HG03520 (cell line): ENCODE measurements at regions not wholly inside any gene's neighbourhood (a gene's known extent, or its start where the extent isn't known, plus 50 kb on each side); places are given as distances from the start of the nearest gene placed in this dataset.
"Not testable (repeated sequence)": the region's sequence is repeated elsewhere in the genome, so short reads cannot be mapped to it uniquely, and the experiment has no call there.

Experiments
- ATAC-seq: cut with Tn5 transposase; IDR thresholded peaks from one replicate; pipeline ENCODE4 v1.9.1; 2021; ENCODE audit warnings: mild to moderate bottlenecking, moderate library complexity; ENCODE audit not compliant: unreplicated experiment

GRCh38 chr10:53543410-53543809 is 770.8 kb upstream of the MBL2 start:
- no peak for ATAC-seq

- no peak for ATAC-seq
Measured at GRCh38 chr10:53537508-53537907, 764.9 kb upstream of the MBL2 start.

GRCh38 chr10:53536322-53536721 is 763.7 kb upstream of the MBL2 start:
- no peak for ATAC-seq

- no peak for ATAC-seq
Measured at GRCh38 chr10:53534428-53534827, 761.8 kb upstream of the MBL2 start.

- no peak for ATAC-seq
Measured at GRCh38 chr10:53528974-53529373, 756.4 kb upstream of the MBL2 start.

GRCh38 chr10:53521046-53521445 is 748.5 kb upstream of the MBL2 start:
- ATAC-seq: no peak

- no peak for ATAC-seq
Measured at GRCh38 chr10:53508197-53508596, 735.6 kb upstream of the MBL2 start.

- not testable (repeated sequence) for ATAC-seq
Measured at GRCh38 chr10:53504492-53504891, 731.9 kb upstream of the MBL2 start.

GRCh38 chr10:53491774-53492173 is 719.2 kb upstream of the MBL2 start:
- ATAC-seq: no peak

- ATAC-seq: no peak
Measured at GRCh38 chr10:53490553-53490952, 718.0 kb upstream of the MBL2 start.

- ATAC-seq: no peak
Measured at GRCh38 chr10:53489335-53490182, 717.0 kb upstream of the MBL2 start.

- no peak for ATAC-seq
Measured at GRCh38 chr10:53487019-53487983, 714.7 kb upstream of the MBL2 start.

- ATAC-seq: not testable (repeated sequence)
Measured at GRCh38 chr10:53485422-53485821, 712.8 kb upstream of the MBL2 start.

GRCh38 chr10:53479365-53479764 is 706.8 kb upstream of the MBL2 start:
- ATAC-seq: no peak

- ATAC-seq: no peak
Measured at GRCh38 chr10:53477313-53477675, 704.7 kb upstream of the MBL2 start.

- no peak for ATAC-seq
Measured at GRCh38 chr10:53476650-53477312, 704.2 kb upstream of the MBL2 start.

GRCh38 chr10:53469383-53469782 is 696.8 kb upstream of the MBL2 start:
- no peak for ATAC-seq

GRCh38 chr10:53463539-53463938 is 691.0 kb upstream of the MBL2 start:
- no peak for ATAC-seq

- no peak for ATAC-seq
Measured at GRCh38 chr10:53458007-53458406, 685.4 kb upstream of the MBL2 start.

GRCh38 chr10:53453196-53453595 is 680.6 kb upstream of the MBL2 start:
- ATAC-seq: no peak

- ATAC-seq: no peak
Measured at GRCh38 chr10:53447576-53447975, 675.0 kb upstream of the MBL2 start.
